ENCODE measurements at regions not wholly inside any gene's neighbourhood (a gene's known extent, or its start where the extent isn't known, plus 50 kb on each side); places are given as distances from the start of the nearest gene placed in this dataset.

- H3K4me3 Mint-ChIP-seq = no peak overlapping the region
- ATAC-seq = no peak
- no peak for TF ChIP-seq ZNF331 (CRISPR knock-in tag; IDR thresholded peaks at IDR 0.05; ENCODE audit: low read depth)
- TF ChIP-seq EZH2phosphoT487 (IDR thresholded peaks at IDR 0.05; ENCODE audit: unreplicated experiment) = no peak
- TF ChIP-seq CREB1 (CRISPR knock-in tag; IDR thresholded peaks at IDR 0.05; ENCODE audit: low read depth) = no peak
- TF ChIP-seq, protein P1, sequence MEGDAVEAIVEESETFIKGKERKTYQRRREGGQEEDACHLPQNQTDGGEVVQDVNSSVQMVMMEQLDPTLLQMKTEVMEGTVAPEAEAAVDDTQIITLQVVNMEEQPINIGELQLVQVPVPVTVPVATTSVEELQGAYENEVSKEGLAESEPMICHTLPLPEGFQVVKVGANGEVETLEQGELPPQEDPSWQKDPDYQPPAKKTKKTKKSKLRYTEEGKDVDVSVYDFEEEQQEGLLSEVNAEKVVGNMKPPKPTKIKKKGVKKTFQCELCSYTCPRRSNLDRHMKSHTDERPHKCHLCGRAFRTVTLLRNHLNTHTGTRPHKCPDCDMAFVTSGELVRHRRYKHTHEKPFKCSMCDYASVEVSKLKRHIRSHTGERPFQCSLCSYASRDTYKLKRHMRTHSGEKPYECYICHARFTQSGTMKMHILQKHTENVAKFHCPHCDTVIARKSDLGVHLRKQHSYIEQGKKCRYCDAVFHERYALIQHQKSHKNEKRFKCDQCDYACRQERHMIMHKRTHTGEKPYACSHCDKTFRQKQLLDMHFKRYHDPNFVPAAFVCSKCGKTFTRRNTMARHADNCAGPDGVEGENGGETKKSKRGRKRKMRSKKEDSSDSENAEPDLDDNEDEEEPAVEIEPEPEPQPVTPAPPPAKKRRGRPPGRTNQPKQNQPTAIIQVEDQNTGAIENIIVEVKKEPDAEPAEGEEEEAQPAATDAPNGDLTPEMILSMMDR (conservative IDR thresholded peaks at IDR 0.05; ENCODE audit: low read depth in 2 of 2) = no peak
- no peak for TF ChIP-seq ETS1 (IDR thresholded peaks at IDR 0.05)
- TF ChIP-seq NANOG (IDR thresholded peaks at IDR 0.05; ENCODE audit: borderline replicate concordance) = no peak
- TF ChIP-seq EZH2 (IDR thresholded peaks at IDR 0.05; ENCODE audit: low read depth, unreplicated experiment) = no peak
- no peak for TF ChIP-seq ZNF114 (CRISPR knock-in tag; IDR thresholded peaks at IDR 0.05)
- TF ChIP-seq REST (IDR thresholded peaks at IDR 0.05; ENCODE audit: unreplicated experiment) = no peak
- no peak overlapping the region for H2AFZ ChIP-seq
- no peak overlapping the region for H3K4me2 ChIP-seq
- H3K36me3 ChIP-seq (ENCODE audit: insufficient read depth) = no peaks in the 10 kb centered on the region
- no peaks in the 10 kb centered on the region for H3K36me3 Mint-ChIP-seq (ENCODE audit: low read depth)
- no peaks in the 10 kb centered on the region for H3K79me2 ChIP-seq (replicated peaks; ENCODE audit: insufficient read depth)
- no peak overlapping the region for H3K27ac ChIP-seq (ENCODE audit: low read depth)
- H3K27me3 Mint-ChIP-seq (ENCODE audit: insufficient read depth, low read depth, poor library complexity) = no peaks in the 10 kb centered on the region
- no peak overlapping the region for H3K27ac Mint-ChIP-seq
- H3K4me1 ChIP-seq (ENCODE audit: insufficient read depth) = no peaks in the 10 kb centered on the region
- H3F3A ChIP-seq (replicated peaks; ENCODE audit: low read depth) = no peaks in the 10 kb centered on the region
- no peaks in the 10 kb centered on the region for H3K4me1 Mint-ChIP-seq
- no peak overlapping the region for H3K4me3 ChIP-seq
- no peaks in the 10 kb centered on the region for H3K27me3 ChIP-seq (ENCODE audit: insufficient read depth)
- H4K20me1 ChIP-seq (replicated peaks; ENCODE audit: insufficient read depth) = no peaks in the 10 kb centered on the region
- DNase-seq (ENCODE audit: low spot score) = no peak
- no peaks in the 10 kb centered on the region for H3K9me3 Mint-ChIP-seq
- no peaks in the 10 kb centered on the region for H3K9me2 ChIP-seq (ENCODE audit: insufficient read depth)
Observed at GRCh38 chr13:82917984-82918383, 964.3 kb downstream of the SLITRK1 start.

GRCh38 chr13:82912564-82912963, 969.7 kb downstream of the SLITRK1 start:
- TF ChIP-seq EZH2phosphoT487 (IDR thresholded peaks at IDR 0.05; ENCODE audit: unreplicated experiment) (no peak), ETS1 (IDR thresholded peaks at IDR 0.05) (no peak), ZNF114 (CRISPR knock-in tag; IDR thresholded peaks at IDR 0.05) (no peak), POLR2AphosphoS5 (IDR thresholded peaks at IDR 0.05; ENCODE audit: low read depth) (no peak)
- TF ChIP-seq, protein P1 (conservative IDR thresholded peaks at IDR 0.05; ENCODE audit: low read depth in 2 of 2) = no peak
- H3K4me3 ChIP-seq = no peak overlapping the region
- H3K36me3 ChIP-seq (ENCODE audit: insufficient read depth) = no peaks in the 10 kb centered on the region
- H4K20me1 ChIP-seq (replicated peaks; ENCODE audit: insufficient read depth) = no peaks in the 10 kb centered on the region
- no peaks in the 10 kb centered on the region for H3F3A ChIP-seq (replicated peaks; ENCODE audit: low read depth)
- H3K27ac ChIP-seq (ENCODE audit: low read depth) = no peak overlapping the region
- ATAC-seq = no peak
- H3K27me3 Mint-ChIP-seq (ENCODE audit: insufficient read depth, low read depth, poor library complexity) = no peaks in the 10 kb centered on the region
- no peaks in the 10 kb centered on the region for H3K27me3 ChIP-seq (ENCODE audit: insufficient read depth)
- DNase-seq (ENCODE audit: low spot score) = no peak
- H3K36me3 Mint-ChIP-seq (ENCODE audit: low read depth) = no peaks in the 10 kb centered on the region
- H3K4me1 Mint-ChIP-seq = no peaks in the 10 kb centered on the region
- H2AFZ ChIP-seq = no peak overlapping the region
- no peak overlapping the region for H3K4me3 Mint-ChIP-seq
- H3K4me1 ChIP-seq (ENCODE audit: insufficient read depth) = no peaks in the 10 kb centered on the region
- no peak overlapping the region for H3K27ac Mint-ChIP-seq
- H3K9me3 Mint-ChIP-seq = no peaks in the 10 kb centered on the region
- no peaks in the 10 kb centered on the region for H3K9me2 ChIP-seq (ENCODE audit: insufficient read depth)
- no peaks in the 10 kb centered on the region for H3K79me2 ChIP-seq (replicated peaks; ENCODE audit: insufficient read depth)
- H3K4me2 ChIP-seq = no peak overlapping the region
